ENCODE measurements at regions not wholly inside any gene's neighbourhood (a gene's known extent, or its start where the extent isn't known, plus 50 kb on each side); places are given as distances from the start of the nearest gene placed in this dataset.

DNA sequence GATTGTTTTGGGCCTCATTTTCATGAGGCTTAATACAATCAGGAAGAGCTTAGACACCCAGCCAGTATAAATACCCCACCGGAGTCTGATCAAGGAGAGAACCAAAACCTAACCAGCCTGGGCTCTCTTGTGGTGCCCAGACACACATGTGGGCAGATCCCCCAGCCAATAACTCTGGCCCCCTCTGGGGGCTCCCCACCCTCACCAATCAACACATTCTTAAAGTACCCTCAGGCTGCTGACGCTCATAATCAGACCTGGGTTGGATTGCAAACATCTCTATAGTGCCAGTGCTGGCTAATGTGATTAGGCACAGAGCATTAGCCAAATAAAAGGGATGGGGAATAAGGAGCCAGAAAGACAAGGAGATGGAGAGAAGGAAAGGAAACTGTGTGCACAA is 329.6 kb downstream of the BCL11A start:
- no peak for TF ChIP-seq CTCF (IDR thresholded peaks at IDR 0.05; ENCODE audit: low read length)
- TF ChIP-seq EZH2phosphoT487 (IDR thresholded peaks at IDR 0.05; ENCODE audit: low read length): no peak
- no peak for TF ChIP-seq EZH2 (optimal IDR thresholded peaks at IDR 0.05; ENCODE audit: low read depth, low read length)

Data from MM.1S (cell line).